WTC11 (cell line): ENCODE measurements at regions not wholly inside any gene's neighbourhood (a gene's known extent, or its start where the extent isn't known, plus 50 kb on each side); places are given as distances from the start of the nearest gene placed in this dataset.

Source experiments
- ATAC-seq: fragments of 200-7000 bp; cut with Tn5 transposase; 2 replicates; pipeline ENCODE4 v1.10.0; 2021; ENCODE audit warnings: mild to moderate bottlenecking, moderate library complexity
- CTCF ChIA-PET: fragments of 300-600 bp; sonication (Branson Sonifier 250); formaldehyde crosslinking; loops from one replicate; lab custom pipeline; 2021; ENCODE audit warnings: antibody characterized with exemption; lab: Charles Lee
- POLR2A ChIA-PET: fragments of 350-600 bp; sonication (Branson Sonifier 250); formaldehyde crosslinking; loops from one replicate; lab custom pipeline; 2021; ENCODE audit warnings: antibody characterized with exemption; lab: Charles Lee
- DNase-seq: peaks from one replicate; pipeline ENCODE4 v3.0.0; 2021; ENCODE audit warnings: low spot score
- H3K27ac Mint-ChIP-seq: 2 replicates; pipeline ENCODE4 v1.8.0; 2021; ENCODE audit warnings: mixed read lengths
- H3K27me3 Mint-ChIP-seq: 2 replicates; pipeline ENCODE4 v1.8.0; 2021; ENCODE audit warnings: low read depth, mild to moderate bottlenecking, moderate library complexity, mixed read lengths
- H3K36me3 Mint-ChIP-seq: 2 replicates; pipeline ENCODE4 v1.8.0; 2021; ENCODE audit warnings: mixed read lengths
- H3K4me1 Mint-ChIP-seq: 2 replicates; pipeline ENCODE4 v1.8.0; 2022; ENCODE audit warnings: mixed read lengths
- H3K4me3 Mint-ChIP-seq: 2 replicates; pipeline ENCODE4 v1.8.0; 2021; ENCODE audit warnings: mild to moderate bottlenecking, moderate library complexity, mixed read lengths
- H3K9me3 Mint-ChIP-seq: 2 replicates; pipeline ENCODE4 v1.8.0; 2021; ENCODE audit warnings: mixed read lengths
- EMX1 ChIP-seq: fragments of 250-450 bp; sonication (Bioruptor Pico); IDR thresholded peaks from 2 replicates; pipeline ENCODE4 v1.8.0; 2021; ENCODE audit warnings: mild to moderate bottlenecking
- IRF2 ChIP-seq: sonication (generic); formaldehyde crosslinking; IDR thresholded peaks from 2 replicates; pipeline ENCODE4 v1.8.0; 2022; ENCODE audit warnings: low read depth, missing genetic modification reagents, borderline replicate concordance
- MXD4 ChIP-seq: fragments of 250-450 bp; sonication (Bioruptor Pico); IDR thresholded peaks from 2 replicates; pipeline ENCODE4 v1.8.0; 2021; ENCODE audit warnings: mild to moderate bottlenecking, moderate library complexity, borderline replicate concordance
- TCF7 ChIP-seq: sonication (generic); formaldehyde crosslinking; IDR thresholded peaks from 2 replicates; pipeline ENCODE4 v1.8.0; 2022; ENCODE audit warnings: mild to moderate bottlenecking, low read depth, missing genetic modification reagents, moderate library complexity
- TEAD4 ChIP-seq: sonication (generic); formaldehyde crosslinking; IDR thresholded peaks from 2 replicates; pipeline ENCODE4 v1.8.0; 2022; ENCODE audit warnings: mild to moderate bottlenecking, missing genetic modification reagents
- USF2 ChIP-seq: sonication (generic); formaldehyde crosslinking; IDR thresholded peaks from 2 replicates; pipeline ENCODE4 v1.8.1; 2023; ENCODE audit warnings: mild to moderate bottlenecking, missing genetic modification reagents, moderate library complexity
- ZBTB21 ChIP-seq: sonication (generic); formaldehyde crosslinking; IDR thresholded peaks from 2 replicates; pipeline ENCODE4 v1.8.1; 2023; ENCODE audit warnings: mild to moderate bottlenecking, missing genetic modification reagents, borderline replicate concordance
- ZNF263 ChIP-seq: sonication (generic); formaldehyde crosslinking; IDR thresholded peaks from 2 replicates; pipeline ENCODE4 v1.8.1; 2022; ENCODE audit warnings: low read depth, mild to moderate bottlenecking, moderate library complexity, missing genetic modification reagents
- ZNF532 ChIP-seq: fragments of 250-450 bp; sonication (Bioruptor Pico); IDR thresholded peaks from 2 replicates; pipeline ENCODE4 v1.9.0; 2021; ENCODE audit warnings: mild to moderate bottlenecking, borderline replicate concordance
- TF ChIP-seq, protein P1 (sequence below): sonication (generic); formaldehyde crosslinking; conservative IDR thresholded peaks from 2 replicates; pipeline ENCODE4 v1.8.1; 2023; ENCODE audit warnings: mild to moderate bottlenecking, low read depth, missing genetic modification reagents, moderate library complexity
- TF ChIP-seq, protein P2 (sequence below): sonication (generic); formaldehyde crosslinking; IDR thresholded peaks from 2 replicates; pipeline ENCODE4 v1.8.1; 2022; ENCODE audit warnings: low read depth, mild to moderate bottlenecking, moderate library complexity, missing genetic modification reagents, borderline replicate concordance
- TF ChIP-seq, protein P3 (sequence below): sonication (generic); formaldehyde crosslinking; IDR thresholded peaks from 2 replicates; pipeline ENCODE4 v1.8.1; 2023; ENCODE audit warnings: mild to moderate bottlenecking, missing genetic modification reagents, borderline replicate concordance
- TF ChIP-seq, protein P4 (sequence below): sonication (generic); formaldehyde crosslinking; IDR thresholded peaks from 2 replicates; pipeline ENCODE4 v1.8.0; 2023; ENCODE audit warnings: missing genetic modification reagents

DNA sequence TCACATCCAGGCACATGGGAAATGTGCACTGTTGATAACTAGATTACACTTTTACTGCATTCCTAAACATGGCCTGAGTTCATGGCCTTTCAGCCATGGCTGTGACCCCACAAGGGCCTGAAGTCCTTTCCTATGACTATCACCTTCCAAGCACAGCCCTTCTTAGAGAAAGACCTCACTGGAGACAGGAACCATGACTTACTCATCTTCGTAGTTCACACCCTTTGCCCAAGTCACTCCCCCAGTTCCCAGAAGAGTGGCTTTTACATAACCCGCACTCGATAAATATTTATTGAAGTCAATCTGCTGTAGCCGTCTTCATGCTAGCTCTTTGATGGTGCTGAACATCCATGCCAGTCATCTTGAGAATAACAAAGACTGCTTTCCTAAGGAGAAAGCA is 632.5 kb upstream of the NRP1 start:
- no peaks in the 10 kb centered on the region for H3K4me1 Mint-ChIP-seq
- no peak for ATAC-seq
- H3K27ac Mint-ChIP-seq: no peak overlapping the region
- H3K4me3 Mint-ChIP-seq: no peak overlapping the region
- H3K27me3 Mint-ChIP-seq: no peaks in the 10 kb centered on the region; the same call in 1 of the 2 replicates
- ChIA-PET POLR2A (no interaction called here), CTCF (no interaction called here)
- no peak for DNase-seq
- TF ChIP-seq MXD4 (CRISPR knock-in tag): no peak
- TF ChIP-seq USF2: no peak
- TF ChIP-seq ZNF532 (CRISPR knock-in tag): no peak
- no peak for TF ChIP-seq ZNF263 (CRISPR knock-in tag)
- H3K36me3 Mint-ChIP-seq: peaks cover 4% of the 10 kb centered on the region; the same call in 1 of the 2 replicates
- H3K9me3 Mint-ChIP-seq: peaks cover 14% of the 10 kb centered on the region

GRCh38 chr10:33965795-33966581 is 631.5 kb upstream of the NRP1 start:
- TF ChIP-seq IRF2 (CRISPR knock-in tag) (no peak), EMX1 (no peak), TCF7 (no peak), TEAD4 (CRISPR knock-in tag) (no peak), ZBTB21 (CRISPR knock-in tag) (no peak)
- TF ChIP-seq, protein P1, sequence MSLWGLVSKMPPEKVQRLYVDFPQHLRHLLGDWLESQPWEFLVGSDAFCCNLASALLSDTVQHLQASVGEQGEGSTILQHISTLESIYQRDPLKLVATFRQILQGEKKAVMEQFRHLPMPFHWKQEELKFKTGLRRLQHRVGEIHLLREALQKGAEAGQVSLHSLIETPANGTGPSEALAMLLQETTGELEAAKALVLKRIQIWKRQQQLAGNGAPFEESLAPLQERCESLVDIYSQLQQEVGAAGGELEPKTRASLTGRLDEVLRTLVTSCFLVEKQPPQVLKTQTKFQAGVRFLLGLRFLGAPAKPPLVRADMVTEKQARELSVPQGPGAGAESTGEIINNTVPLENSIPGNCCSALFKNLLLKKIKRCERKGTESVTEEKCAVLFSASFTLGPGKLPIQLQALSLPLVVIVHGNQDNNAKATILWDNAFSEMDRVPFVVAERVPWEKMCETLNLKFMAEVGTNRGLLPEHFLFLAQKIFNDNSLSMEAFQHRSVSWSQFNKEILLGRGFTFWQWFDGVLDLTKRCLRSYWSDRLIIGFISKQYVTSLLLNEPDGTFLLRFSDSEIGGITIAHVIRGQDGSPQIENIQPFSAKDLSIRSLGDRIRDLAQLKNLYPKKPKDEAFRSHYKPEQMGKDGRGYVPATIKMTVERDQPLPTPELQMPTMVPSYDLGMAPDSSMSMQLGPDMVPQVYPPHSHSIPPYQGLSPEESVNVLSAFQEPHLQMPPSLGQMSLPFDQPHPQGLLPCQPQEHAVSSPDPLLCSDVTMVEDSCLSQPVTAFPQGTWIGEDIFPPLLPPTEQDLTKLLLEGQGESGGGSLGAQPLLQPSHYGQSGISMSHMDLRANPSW: no peak
- TF ChIP-seq, protein P2, sequence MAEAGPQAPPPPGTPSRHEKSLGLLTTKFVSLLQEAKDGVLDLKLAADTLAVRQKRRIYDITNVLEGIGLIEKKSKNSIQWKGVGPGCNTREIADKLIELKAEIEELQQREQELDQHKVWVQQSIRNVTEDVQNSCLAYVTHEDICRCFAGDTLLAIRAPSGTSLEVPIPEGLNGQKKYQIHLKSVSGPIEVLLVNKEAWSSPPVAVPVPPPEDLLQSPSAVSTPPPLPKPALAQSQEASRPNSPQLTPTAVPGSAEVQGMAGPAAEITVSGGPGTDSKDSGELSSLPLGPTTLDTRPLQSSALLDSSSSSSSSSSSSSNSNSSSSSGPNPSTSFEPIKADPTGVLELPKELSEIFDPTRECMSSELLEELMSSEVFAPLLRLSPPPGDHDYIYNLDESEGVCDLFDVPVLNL (CRISPR knock-in tag): no peak
- TF ChIP-seq, protein P3, sequence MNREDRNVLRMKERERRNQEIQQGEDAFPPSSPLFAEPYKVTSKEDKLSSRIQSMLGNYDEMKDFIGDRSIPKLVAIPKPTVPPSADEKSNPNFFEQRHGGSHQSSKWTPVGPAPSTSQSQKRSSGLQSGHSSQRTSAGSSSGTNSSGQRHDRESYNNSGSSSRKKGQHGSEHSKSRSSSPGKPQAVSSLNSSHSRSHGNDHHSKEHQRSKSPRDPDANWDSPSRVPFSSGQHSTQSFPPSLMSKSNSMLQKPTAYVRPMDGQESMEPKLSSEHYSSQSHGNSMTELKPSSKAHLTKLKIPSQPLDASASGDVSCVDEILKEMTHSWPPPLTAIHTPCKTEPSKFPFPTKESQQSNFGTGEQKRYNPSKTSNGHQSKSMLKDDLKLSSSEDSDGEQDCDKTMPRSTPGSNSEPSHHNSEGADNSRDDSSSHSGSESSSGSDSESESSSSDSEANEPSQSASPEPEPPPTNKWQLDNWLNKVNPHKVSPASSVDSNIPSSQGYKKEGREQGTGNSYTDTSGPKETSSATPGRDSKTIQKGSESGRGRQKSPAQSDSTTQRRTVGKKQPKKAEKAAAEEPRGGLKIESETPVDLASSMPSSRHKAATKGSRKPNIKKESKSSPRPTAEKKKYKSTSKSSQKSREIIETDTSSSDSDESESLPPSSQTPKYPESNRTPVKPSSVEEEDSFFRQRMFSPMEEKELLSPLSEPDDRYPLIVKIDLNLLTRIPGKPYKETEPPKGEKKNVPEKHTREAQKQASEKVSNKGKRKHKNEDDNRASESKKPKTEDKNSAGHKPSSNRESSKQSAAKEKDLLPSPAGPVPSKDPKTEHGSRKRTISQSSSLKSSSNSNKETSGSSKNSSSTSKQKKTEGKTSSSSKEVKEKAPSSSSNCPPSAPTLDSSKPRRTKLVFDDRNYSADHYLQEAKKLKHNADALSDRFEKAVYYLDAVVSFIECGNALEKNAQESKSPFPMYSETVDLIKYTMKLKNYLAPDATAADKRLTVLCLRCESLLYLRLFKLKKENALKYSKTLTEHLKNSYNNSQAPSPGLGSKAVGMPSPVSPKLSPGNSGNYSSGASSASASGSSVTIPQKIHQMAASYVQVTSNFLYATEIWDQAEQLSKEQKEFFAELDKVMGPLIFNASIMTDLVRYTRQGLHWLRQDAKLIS (CRISPR knock-in tag): no peak
- TF ChIP-seq, protein P4, sequence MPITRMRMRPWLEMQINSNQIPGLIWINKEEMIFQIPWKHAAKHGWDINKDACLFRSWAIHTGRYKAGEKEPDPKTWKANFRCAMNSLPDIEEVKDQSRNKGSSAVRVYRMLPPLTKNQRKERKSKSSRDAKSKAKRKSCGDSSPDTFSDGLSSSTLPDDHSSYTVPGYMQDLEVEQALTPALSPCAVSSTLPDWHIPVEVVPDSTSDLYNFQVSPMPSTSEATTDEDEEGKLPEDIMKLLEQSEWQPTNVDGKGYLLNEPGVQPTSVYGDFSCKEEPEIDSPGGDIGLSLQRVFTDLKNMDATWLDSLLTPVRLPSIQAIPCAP (CRISPR knock-in tag): no peak
- TF ChIP-seq, all 79 proteins: peak for 0
- H3K4me1 Mint-ChIP-seq: no peaks in the 10 kb centered on the region
- no peak overlapping the region for H3K4me3 Mint-ChIP-seq
- H3K27me3 Mint-ChIP-seq: no peaks in the 10 kb centered on the region; the same call in 1 of the 2 replicates
- no peak overlapping the region for H3K27ac Mint-ChIP-seq
- H3K9me3 Mint-ChIP-seq: peaks cover 14% of the 10 kb centered on the region
- DNase-seq: no peak
- peaks cover 4% of the 10 kb centered on the region; the same call in 1 of the 2 replicates for H3K36me3 Mint-ChIP-seq
- ATAC-seq: no peak
- ChIA-PET POLR2A (interaction anchor here (0.5 kb wide), 1 partner anchor 12 kb away, joined by 4 read pairs; no protein-coding TSS in a partner anchor), CTCF (no interaction called here)
